ENCODE measurements at regions not wholly inside any gene's neighbourhood (a gene's known extent, or its start where the extent isn't known, plus 50 kb on each side); places are given as distances from the start of the nearest gene placed in this dataset.
"Not testable (repeated sequence)": the region's sequence is repeated elsewhere in the genome, so short reads cannot be mapped to it uniquely, and the experiment has no call there.

DNA sequence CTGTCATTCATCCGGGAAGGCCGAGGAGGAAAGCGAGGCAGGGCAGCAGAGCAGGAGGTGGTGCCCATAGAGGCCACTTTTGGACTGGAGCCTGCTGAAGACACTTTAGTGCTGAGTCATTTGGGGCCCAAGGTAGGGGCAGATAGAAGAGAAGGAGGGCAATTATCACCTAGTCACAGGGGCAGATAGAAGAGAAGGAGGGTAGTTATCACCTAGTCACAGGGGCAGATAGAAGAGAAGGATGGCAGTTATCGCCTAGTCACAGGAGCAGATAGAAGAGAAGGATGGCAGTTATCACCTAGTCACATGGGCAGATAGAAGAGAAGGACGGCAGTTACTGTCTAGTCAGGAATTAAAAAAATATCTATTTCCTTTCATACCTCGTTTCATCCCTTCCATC, 1372.6 kb downstream of the FOXD4L5 start:
- H3K4me3 ChIP-seq (ENCODE audit: low read length); H3K4me2 ChIP-seq (ENCODE audit: low read length); H3K27ac ChIP-seq (ENCODE audit: low read length); H3K4me1 ChIP-seq (ENCODE audit: low read length); H3K27me3 ChIP-seq (ENCODE audit: low read depth, low read length); H3K9ac ChIP-seq (ENCODE audit: low read length); H3K9me3 ChIP-seq (ENCODE audit: insufficient read depth, low read length); H3K36me3 ChIP-seq (replicated peaks; ENCODE audit: low read depth, low read length); H3K79me2 ChIP-seq (ENCODE audit: low read length); H4K20me1 ChIP-seq (ENCODE audit: insufficient read depth, low read length); H2AFZ ChIP-seq (ENCODE audit: low read depth, low read length): not testable (repeated sequence)

DNA sequence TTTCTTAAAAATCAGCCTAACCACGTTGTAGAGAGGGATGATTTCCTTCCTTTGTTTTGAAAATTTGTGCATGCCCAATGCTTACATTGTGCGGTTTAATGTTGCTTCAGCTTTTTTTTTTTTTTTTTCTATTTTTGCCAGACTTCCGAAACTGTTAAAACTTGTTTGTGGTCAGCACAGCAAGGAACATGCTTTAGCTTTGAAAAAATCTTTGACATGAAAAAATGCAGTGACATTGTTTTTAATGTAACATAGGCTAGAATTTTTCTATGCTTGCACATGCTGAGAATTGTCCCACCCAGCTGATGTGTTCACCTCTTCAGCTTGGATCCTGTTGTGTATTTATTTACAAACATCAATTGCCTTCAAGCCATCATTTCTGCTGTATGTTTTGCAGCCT, 1375.9 kb downstream of the FOXD4L5 start:
- H3K27me3 ChIP-seq (ENCODE audit: low read depth, low read length); H3K36me3 ChIP-seq (replicated peaks; ENCODE audit: low read depth, low read length); H3K79me2 ChIP-seq (ENCODE audit: low read length); H3K4me2 ChIP-seq (ENCODE audit: low read length); H3K4me1 ChIP-seq (ENCODE audit: low read length); H3K27ac ChIP-seq (ENCODE audit: low read length); H3K4me3 ChIP-seq (ENCODE audit: low read length); H3K9ac ChIP-seq (ENCODE audit: low read length); H2AFZ ChIP-seq (ENCODE audit: low read depth, low read length); H4K20me1 ChIP-seq (ENCODE audit: insufficient read depth, low read length); H3K9me3 ChIP-seq (ENCODE audit: insufficient read depth, low read length): not testable (repeated sequence)

DNA sequence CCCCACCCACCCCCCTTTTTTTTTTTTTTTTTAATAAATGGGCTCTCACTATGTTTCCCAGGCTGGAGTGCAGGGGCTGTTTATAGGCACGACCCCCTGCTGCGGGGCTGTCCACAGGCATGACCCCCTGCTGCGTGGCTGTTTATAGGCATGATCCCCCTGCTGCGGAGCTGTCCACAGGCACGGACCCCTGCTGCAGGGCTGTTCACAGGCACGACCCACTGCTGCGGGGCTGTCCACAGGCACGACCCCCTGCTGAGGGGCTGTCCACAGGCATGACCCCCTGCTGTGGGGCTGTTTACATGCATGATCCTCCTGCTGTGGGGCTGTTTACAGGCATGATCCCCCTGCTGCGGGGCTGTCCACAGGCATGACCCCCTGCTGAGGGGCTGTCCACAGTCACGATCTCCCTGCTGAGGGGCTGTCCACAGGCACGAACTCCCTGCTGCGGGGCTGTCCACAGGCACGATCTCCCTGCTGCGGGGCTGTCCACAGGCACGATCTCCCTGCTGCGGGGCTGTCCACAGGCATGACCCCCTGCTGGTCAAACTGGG, 1385.3 kb downstream of the FOXD4L5 start:
- not testable (repeated sequence) for H3K27me3 ChIP-seq (ENCODE audit: low read depth, low read length); H2AFZ ChIP-seq (ENCODE audit: low read depth, low read length); H3K9ac ChIP-seq (ENCODE audit: low read length); H3K36me3 ChIP-seq (replicated peaks; ENCODE audit: low read depth, low read length); H3K27ac ChIP-seq (ENCODE audit: low read length); H3K4me1 ChIP-seq (ENCODE audit: low read length); H3K4me3 ChIP-seq (ENCODE audit: low read length); H4K20me1 ChIP-seq (ENCODE audit: insufficient read depth, low read length); H3K4me2 ChIP-seq (ENCODE audit: low read length); H3K9me3 ChIP-seq (ENCODE audit: insufficient read depth, low read length); H3K79me2 ChIP-seq (ENCODE audit: low read length)

DNA sequence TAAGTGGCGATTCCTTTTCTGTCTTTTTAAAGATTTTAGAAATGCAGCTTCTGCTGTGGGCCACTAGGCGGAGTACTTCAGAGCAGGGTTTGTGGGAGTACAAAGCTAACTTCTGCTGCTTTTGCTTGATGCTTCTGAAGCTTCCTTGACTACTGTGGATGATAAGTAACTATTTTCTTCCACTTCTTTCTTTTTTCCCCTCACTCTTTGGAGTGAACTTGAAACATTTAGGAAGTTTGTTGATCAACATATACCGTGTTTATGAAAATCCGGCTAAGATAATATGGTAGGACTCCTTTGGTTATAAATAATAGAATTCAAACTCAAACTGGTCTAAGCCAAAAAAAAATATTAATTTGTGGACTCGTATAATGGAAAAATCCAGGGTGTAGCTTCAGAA, 1403.6 kb downstream of the FOXD4L5 start:
- H3K4me3 ChIP-seq (ENCODE audit: low read length); H3K4me1 ChIP-seq (ENCODE audit: low read length); H2AFZ ChIP-seq (ENCODE audit: low read depth, low read length); H3K9me3 ChIP-seq (ENCODE audit: insufficient read depth, low read length); H3K27me3 ChIP-seq (ENCODE audit: low read depth, low read length); H3K4me2 ChIP-seq (ENCODE audit: low read length); H3K36me3 ChIP-seq (replicated peaks; ENCODE audit: low read depth, low read length); H3K79me2 ChIP-seq (ENCODE audit: low read length); H3K27ac ChIP-seq (ENCODE audit: low read length); H3K9ac ChIP-seq (ENCODE audit: low read length); H4K20me1 ChIP-seq (ENCODE audit: insufficient read depth, low read length): not testable (repeated sequence)

DNA sequence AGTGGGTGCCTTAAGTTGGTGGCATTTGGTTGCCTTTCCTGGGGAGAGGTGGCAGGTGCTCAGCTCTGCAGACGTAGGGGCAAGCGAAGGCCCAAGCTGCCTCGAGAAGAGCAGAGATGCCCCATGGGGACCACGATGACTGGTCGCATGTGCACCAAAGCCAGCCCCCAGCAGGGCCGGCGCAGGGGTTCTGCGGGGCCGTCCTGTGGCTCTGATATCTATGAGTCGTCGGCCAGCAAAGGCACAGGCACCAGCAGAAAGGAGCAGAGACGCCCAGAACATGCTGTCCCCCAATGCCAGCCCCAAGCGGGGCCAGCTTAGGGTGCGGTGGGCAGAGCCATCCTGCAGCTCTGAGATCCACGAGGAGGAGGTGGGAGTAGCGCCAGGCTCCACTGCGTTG, 1408.6 kb downstream of the FOXD4L5 start:
- H3K4me1 ChIP-seq (ENCODE audit: low read length); H3K27ac ChIP-seq (ENCODE audit: low read length); H3K9me3 ChIP-seq (ENCODE audit: insufficient read depth, low read length); H3K4me3 ChIP-seq (ENCODE audit: low read length); H3K27me3 ChIP-seq (ENCODE audit: low read depth, low read length); H2AFZ ChIP-seq (ENCODE audit: low read depth, low read length); H3K9ac ChIP-seq (ENCODE audit: low read length); H4K20me1 ChIP-seq (ENCODE audit: insufficient read depth, low read length); H3K4me2 ChIP-seq (ENCODE audit: low read length); H3K36me3 ChIP-seq (replicated peaks; ENCODE audit: low read depth, low read length); H3K79me2 ChIP-seq (ENCODE audit: low read length): not testable (repeated sequence)

DNA sequence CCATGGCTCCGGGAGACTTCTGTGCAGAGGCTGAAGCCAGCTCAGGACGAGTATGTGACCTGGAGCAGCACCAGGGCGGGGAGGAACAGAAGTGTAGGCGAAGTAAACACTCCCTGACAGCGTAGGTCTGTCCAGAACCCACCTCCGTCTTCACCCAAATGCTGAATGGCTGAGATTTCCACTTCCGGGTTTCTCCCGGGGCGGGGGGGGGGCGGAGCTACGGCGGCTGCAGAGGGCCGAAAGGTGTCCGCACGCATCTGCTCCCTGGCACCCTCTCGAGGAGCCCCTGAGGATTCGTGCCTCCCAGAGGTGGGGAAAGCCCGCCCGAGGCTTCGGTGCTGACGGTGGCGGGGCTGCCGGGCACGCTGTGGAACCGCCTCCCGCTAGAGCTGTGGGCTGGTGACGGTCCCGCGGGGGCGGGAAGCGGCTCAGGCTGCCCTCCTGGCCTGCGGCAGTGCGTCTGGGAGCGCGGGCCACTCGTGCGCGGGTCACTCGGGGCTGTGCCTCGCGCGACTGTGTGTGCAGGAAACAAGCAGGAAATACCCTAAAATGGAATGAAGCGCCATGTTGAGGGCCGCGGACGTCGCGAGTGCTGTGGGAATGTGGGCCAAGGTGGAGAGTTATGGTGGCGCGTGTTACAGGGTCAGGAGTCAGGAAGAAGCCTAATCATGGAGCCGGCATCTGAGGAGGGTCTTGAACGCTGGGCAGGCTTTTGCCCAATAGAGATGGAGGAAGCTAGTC, 1425.4 kb downstream of the FOXD4L5 start:
- Histone ChIP-seq H4K20me1 (ENCODE audit: insufficient read depth, low read length) (no peaks in the 10 kb centered on the region), H3K79me2 (ENCODE audit: low read length) (no peaks in the 10 kb centered on the region), H3K27ac (ENCODE audit: low read length) (no peak overlapping the region), H3K36me3 (replicated peaks; ENCODE audit: low read depth, low read length) (no peaks in the 10 kb centered on the region), H3K27me3 (ENCODE audit: low read depth, low read length) (no peaks in the 10 kb centered on the region), H3K4me2 (ENCODE audit: low read length) (no peak overlapping the region), H3K9ac (ENCODE audit: low read length) (no peak overlapping the region), H3K9me3 (ENCODE audit: insufficient read depth, low read length) (no peaks in the 10 kb centered on the region), H2AFZ (ENCODE audit: low read depth, low read length) (no peak overlapping the region), H3K4me3 (ENCODE audit: low read length) (no peak overlapping the region), H3K4me1 (ENCODE audit: low read length) (no peaks in the 10 kb centered on the region)
- TF ChIP-seq, protein P1, sequence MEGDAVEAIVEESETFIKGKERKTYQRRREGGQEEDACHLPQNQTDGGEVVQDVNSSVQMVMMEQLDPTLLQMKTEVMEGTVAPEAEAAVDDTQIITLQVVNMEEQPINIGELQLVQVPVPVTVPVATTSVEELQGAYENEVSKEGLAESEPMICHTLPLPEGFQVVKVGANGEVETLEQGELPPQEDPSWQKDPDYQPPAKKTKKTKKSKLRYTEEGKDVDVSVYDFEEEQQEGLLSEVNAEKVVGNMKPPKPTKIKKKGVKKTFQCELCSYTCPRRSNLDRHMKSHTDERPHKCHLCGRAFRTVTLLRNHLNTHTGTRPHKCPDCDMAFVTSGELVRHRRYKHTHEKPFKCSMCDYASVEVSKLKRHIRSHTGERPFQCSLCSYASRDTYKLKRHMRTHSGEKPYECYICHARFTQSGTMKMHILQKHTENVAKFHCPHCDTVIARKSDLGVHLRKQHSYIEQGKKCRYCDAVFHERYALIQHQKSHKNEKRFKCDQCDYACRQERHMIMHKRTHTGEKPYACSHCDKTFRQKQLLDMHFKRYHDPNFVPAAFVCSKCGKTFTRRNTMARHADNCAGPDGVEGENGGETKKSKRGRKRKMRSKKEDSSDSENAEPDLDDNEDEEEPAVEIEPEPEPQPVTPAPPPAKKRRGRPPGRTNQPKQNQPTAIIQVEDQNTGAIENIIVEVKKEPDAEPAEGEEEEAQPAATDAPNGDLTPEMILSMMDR (IDR thresholded peaks at IDR 0.05; ENCODE audit: low read depth, low read length): no peak
- no peak for TF ChIP-seq EZH2phosphoT487 (IDR thresholded peaks at IDR 0.05; ENCODE audit: low read depth)

DNA sequence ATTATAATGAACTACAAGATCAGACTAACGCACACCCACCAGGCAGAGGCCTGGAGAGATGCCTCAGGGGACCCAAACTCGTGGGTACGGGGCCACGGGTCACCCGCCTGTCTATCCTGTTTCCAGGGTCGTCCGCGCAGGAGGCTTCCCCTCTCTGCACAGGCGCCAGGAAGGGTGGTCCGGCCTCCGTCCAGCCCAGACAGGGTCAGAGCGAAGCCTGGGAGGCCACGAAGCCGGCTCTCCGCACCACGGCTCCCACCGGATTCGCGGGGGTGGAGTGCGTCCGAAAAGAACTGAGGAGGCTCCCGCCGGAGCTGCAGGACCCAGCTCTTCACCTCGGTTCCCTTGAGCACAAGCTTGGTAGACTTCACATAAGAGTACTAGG, 1425.9 kb downstream of the FOXD4L5 start:
- not testable (repeated sequence) for H3K4me2 ChIP-seq (ENCODE audit: low read length); H3K9ac ChIP-seq (ENCODE audit: low read length); H3K27ac ChIP-seq (ENCODE audit: low read length); H3K79me2 ChIP-seq (ENCODE audit: low read length); H3K36me3 ChIP-seq (replicated peaks; ENCODE audit: low read depth, low read length); H3K9me3 ChIP-seq (ENCODE audit: insufficient read depth, low read length); H3K4me3 ChIP-seq (ENCODE audit: low read length); H3K4me1 ChIP-seq (ENCODE audit: low read length); H2AFZ ChIP-seq (ENCODE audit: low read depth, low read length); H4K20me1 ChIP-seq (ENCODE audit: insufficient read depth, low read length); H3K27me3 ChIP-seq (ENCODE audit: low read depth, low read length)

DNA sequence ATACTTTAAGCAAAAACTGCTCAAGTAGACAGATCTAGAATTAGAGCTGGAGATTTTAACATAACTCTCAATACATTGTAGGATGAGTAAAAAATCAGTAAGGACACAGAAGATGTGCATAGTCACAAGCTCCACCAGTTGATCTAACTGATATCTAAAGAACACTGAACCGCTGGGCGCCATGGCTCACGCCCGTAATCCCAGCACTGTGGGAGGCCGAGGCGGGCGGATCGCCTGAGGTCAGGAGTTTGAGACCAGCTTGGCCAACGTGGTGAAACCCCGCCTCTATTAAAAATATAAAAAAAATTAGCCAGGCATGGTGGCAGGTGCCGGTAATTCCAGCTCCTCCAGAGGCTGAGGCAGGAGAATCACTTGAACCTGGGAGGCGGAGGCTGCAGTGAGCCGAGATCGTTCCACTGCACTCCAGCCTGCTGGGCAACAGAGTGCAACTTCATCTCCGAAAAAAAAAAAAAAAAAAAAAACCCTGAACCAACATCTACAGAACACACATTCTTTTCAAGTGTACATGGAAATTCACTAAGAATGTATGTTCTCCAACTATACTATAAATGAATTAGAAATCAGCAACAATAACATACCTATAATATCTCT, 1431.8 kb downstream of the FOXD4L5 start:
- H3K9ac ChIP-seq (ENCODE audit: low read length); H3K36me3 ChIP-seq (replicated peaks; ENCODE audit: low read depth, low read length); H2AFZ ChIP-seq (ENCODE audit: low read depth, low read length); H3K4me1 ChIP-seq (ENCODE audit: low read length); H3K4me2 ChIP-seq (ENCODE audit: low read length); H3K27ac ChIP-seq (ENCODE audit: low read length); H4K20me1 ChIP-seq (ENCODE audit: insufficient read depth, low read length); H3K27me3 ChIP-seq (ENCODE audit: low read depth, low read length); H3K9me3 ChIP-seq (ENCODE audit: insufficient read depth, low read length); H3K79me2 ChIP-seq (ENCODE audit: low read length); H3K4me3 ChIP-seq (ENCODE audit: low read length): not testable (repeated sequence)

DNA sequence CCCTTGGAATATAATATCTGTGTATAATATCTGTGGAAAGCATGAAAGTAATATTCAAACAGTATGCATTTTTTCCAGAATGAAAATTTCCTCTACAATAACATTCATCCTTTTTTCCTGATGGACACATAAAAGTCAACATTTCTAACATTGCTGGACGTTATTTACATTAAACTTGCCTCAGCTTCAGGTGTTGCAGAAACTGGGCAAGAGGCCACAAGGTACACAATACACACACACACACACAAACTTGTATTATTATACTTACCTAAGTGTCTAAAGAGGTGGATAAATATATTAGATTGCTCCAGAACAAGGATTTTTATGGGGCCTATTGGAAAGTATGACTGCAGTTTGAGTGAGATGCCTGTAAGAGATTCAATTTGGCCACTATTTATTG, 1460.2 kb downstream of the FOXD4L5 start:
- H3K4me3 ChIP-seq (ENCODE audit: low read length); H3K27ac ChIP-seq (ENCODE audit: low read length); H3K9me3 ChIP-seq (ENCODE audit: insufficient read depth, low read length); H3K27me3 ChIP-seq (ENCODE audit: low read depth, low read length); H3K4me2 ChIP-seq (ENCODE audit: low read length); H3K9ac ChIP-seq (ENCODE audit: low read length); H2AFZ ChIP-seq (ENCODE audit: low read depth, low read length); H3K4me1 ChIP-seq (ENCODE audit: low read length); H4K20me1 ChIP-seq (ENCODE audit: insufficient read depth, low read length); H3K36me3 ChIP-seq (replicated peaks; ENCODE audit: low read depth, low read length); H3K79me2 ChIP-seq (ENCODE audit: low read length): not testable (repeated sequence)

Data from OCI-LY3 (cell line).